ENCODE measurements at regions not wholly inside any gene's neighbourhood (a gene's known extent, or its start where the extent isn't known, plus 50 kb on each side); places are given as distances from the start of the nearest gene placed in this dataset.

DNA sequence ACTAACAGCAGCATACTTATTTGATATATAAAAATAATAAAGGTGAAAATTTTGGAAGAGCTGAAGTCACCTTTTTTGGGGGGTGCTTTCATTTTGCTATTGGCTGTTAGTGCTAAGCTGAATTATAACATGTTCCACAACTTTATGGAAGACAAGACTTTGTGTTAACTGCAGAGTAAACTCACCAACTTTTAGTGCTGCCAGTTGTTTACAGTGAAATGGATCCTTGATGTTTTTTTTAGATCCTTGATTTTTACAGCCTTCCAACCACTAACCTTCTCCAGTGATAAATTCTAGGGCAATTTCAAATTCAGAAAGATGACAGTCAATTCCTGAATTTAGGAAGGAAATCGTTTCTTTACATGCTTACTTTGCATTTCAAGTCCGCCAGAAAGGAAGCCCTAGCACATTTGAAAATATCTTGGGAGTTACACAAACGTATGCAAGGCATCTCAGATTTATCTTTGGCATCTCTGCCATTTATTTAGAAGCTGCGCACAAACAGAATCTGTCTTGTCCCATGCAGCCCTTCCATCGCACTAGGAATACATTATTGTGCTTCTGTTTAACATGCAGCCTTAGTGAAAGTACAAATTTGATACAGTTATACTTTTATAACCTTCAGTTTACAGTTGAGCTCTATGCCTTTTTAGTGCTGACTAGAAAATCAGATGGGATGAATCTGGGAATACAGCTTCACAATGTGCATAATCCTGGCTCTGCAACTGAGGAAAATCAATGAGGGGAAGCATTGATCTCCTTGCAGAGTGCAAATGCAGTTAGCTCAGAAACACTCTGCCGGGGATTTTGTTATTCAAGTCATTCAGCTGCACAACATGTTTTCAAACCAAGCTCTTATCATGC lies 142.4 kb upstream of the ZNF608 start:
- TF ChIP-seq, protein P1, sequence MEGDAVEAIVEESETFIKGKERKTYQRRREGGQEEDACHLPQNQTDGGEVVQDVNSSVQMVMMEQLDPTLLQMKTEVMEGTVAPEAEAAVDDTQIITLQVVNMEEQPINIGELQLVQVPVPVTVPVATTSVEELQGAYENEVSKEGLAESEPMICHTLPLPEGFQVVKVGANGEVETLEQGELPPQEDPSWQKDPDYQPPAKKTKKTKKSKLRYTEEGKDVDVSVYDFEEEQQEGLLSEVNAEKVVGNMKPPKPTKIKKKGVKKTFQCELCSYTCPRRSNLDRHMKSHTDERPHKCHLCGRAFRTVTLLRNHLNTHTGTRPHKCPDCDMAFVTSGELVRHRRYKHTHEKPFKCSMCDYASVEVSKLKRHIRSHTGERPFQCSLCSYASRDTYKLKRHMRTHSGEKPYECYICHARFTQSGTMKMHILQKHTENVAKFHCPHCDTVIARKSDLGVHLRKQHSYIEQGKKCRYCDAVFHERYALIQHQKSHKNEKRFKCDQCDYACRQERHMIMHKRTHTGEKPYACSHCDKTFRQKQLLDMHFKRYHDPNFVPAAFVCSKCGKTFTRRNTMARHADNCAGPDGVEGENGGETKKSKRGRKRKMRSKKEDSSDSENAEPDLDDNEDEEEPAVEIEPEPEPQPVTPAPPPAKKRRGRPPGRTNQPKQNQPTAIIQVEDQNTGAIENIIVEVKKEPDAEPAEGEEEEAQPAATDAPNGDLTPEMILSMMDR (IDR thresholded peaks at IDR 0.05) = no peak
- TF ChIP-seq POLR2A (IDR thresholded peaks at IDR 0.05) = no peak
